GDM1 (cell line): ENCODE measurements at regions not wholly inside any gene's neighbourhood (a gene's known extent, or its start where the extent isn't known, plus 50 kb on each side); places are given as distances from the start of the nearest gene placed in this dataset.
"Not testable (repeated sequence)": the region's sequence is repeated elsewhere in the genome, so short reads cannot be mapped to it uniquely, and the experiment has no call there.

Experiments
- DNase-seq: peaks from one replicate; lab custom pipeline; 2025; lab: John Stamatoyannopoulos, UW

DNA sequence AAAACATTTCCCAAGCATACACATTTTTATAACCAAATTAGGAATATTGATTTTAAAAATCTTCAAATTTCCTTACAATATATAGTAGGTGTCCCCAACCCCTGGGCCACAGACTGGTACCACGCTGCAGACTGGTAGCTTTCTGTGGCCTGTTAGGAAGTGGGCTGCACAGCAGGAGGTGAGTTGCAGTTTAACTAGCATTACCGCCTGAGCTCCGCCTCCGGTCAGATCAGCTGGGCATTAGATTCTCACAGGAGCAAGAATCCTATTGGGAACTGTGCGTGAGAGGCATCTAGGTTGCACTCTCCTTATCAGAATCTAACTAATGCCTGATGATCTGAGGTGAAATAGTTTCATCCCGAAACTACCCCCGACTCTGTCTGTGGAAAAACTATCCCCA lies 62.1 kb downstream of the ZWINT start:
- DNase-seq, result no peak

DNA sequence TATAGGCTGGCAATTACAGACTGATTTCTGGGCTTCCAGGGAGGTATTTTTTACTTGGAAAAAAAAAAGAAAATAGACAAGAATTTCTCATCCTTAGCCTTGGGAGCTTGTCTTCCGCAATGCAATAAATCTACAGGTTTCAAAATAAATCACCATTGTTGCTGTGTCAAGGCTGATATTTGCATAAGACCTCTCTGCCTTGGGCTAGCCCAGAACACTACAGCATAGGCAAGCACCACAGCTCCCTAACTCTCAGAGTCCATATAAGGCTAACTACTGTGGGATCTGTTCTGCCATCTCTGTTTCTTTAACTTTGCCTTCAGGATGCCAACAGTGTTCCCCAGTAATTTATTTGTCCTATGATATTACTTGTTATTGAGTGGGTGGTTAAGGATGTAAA lies 64.4 kb downstream of the ZWINT start:
- no peak for DNase-seq

- DNase-seq, result no peak
Observed at GRCh38 chr10:56288403-56288802, 72.7 kb downstream of the ZWINT start.

DNA sequence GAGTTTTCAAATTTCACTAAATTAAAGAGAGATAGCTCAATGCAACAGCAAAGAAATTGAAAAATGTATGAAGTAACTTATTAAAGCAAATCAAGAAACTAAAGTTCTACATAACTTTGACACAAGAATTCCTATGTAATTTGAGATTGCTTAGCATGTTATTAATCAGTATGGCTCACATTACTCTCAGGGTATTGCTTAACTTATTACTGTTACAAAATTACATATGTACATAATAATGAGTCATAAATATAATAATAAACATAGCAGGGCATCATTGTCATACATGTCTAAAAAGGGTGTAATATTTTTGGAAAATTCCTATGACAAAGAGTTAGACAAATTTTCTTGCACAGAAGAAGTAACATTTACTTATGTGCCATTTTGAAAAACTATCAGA lies 75.0 kb downstream of the ZWINT start:
- no peak for DNase-seq

- no peak for DNase-seq
Observed at GRCh38 chr10:56279270-56279669, 81.8 kb downstream of the ZWINT start.

GRCh38 chr10:56269181-56269580 lies 91.9 kb downstream of the ZWINT start:
- no peak for DNase-seq

- DNase-seq, result no peak
Observed at GRCh38 chr10:56266120-56266519, 94.9 kb downstream of the ZWINT start.

- DNase-seq, result no peak
Observed at GRCh38 chr10:56258991-56259390, 102.1 kb downstream of the ZWINT start.

DNA sequence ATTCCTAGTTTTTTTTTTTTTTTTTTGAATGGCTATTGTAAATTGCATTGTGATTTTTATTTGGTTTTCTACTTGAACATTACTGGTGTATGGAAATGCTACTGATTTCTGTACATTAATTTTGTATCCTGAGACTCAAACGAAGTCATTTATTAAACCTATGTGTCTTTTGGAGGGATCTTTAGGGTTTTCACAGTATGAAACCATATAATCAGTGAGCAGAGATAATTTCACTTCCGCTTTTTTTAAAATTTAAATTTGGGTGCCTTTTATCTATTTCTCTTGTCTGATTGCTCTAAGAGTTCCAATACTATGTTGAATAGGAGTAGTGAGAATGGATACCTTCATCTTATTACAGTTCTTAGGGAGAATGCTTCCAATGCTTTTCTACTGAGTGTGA lies 102.7 kb downstream of the ZWINT start:
- no peak for DNase-seq

GRCh38 chr10:56255298-56255697 lies 105.8 kb downstream of the ZWINT start:
- no peak for DNase-seq

DNA sequence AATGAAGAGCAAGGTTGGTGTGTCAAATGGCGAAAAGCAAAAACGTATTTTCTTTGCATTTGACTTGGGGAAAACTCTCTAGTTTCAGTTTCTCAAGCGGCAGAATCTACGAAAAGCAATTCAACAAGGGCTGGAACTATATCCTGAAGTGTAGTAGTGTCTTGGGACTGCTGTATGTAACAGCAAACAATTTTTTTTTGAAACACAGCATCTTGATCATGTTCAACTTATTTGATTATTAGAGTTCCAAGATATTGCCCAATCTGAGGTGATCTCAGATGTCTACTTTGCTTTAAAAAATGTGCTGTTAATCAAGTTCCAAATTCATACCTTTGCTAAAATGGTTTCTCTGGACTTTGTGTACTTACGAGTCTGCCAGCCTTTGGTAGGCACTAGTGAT lies 120.6 kb downstream of the ZWINT start:
- DNase-seq, result no peak

- DNase-seq, result no peak
Observed at GRCh38 chr10:56231436-56231835, 129.6 kb downstream of the ZWINT start.

DNA sequence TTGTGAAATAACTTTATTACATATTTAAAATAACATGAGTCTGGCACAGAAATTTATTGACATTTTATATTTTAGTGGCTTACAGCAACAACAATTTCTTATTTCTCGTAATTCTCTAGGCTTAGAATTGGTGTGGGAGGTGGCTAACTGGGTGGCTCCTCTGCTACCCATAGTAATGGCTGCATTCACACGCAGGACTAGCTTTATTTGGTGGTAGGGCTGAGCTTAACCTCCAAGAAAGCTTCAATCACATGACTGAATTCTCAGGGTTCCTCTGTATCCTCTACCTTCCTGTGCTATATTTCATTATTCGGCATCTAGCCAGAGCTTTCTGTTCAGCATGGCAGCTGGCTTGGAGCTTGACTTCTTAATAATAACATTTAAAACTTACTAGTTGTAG lies 138.8 kb downstream of the ZWINT start:
- no peak for DNase-seq

- no peak for DNase-seq
Observed at GRCh38 chr10:56212951-56213350, 148.1 kb downstream of the ZWINT start.

GRCh38 chr10:56181607-56182006 lies 179.5 kb downstream of the ZWINT start:
- no peak for DNase-seq

DNA sequence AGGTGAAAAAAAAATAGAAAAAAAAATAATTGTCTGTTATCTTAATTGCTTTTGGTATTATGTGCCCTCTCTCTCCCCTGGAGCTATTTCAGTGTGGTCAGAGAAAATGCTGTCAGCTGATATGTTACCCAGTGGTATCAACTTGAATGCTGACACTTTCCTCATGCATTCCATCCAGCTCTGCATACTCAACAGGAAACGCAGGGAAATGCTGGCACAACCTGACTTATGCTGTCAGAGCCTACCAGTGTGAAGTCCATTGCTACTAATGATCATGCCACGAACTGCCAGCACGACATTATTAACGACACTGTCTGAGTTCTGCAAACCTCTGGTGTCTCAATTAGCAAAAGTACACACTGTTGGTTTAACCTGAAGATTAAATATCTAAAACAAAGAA lies 182.8 kb downstream of the ZWINT start:
- no peak for DNase-seq

GRCh38 chr10:56155091-56155513 lies 206.0 kb downstream of the ZWINT start:
- not testable (repeated sequence) for DNase-seq

DNA sequence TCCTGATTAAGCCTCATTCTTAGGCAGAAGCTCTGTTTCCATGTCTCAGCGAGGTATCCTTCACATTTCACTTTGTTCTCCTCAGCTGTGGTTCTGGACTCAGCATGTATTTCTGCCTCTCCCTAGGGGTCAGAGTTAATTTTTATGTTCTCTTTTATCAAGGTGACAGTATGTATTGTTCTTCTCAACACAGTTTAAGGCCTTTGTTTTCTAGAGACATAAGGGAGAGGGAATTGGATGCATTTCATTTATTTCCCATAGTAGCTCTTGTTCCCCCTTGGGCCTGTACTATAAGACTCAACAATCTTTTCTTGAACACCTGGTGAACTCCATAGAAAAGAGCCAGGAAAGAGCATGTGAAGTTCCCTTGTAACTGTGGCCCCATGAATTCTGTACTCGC lies 214.3 kb downstream of the ZWINT start:
- no peak for DNase-seq

DNA sequence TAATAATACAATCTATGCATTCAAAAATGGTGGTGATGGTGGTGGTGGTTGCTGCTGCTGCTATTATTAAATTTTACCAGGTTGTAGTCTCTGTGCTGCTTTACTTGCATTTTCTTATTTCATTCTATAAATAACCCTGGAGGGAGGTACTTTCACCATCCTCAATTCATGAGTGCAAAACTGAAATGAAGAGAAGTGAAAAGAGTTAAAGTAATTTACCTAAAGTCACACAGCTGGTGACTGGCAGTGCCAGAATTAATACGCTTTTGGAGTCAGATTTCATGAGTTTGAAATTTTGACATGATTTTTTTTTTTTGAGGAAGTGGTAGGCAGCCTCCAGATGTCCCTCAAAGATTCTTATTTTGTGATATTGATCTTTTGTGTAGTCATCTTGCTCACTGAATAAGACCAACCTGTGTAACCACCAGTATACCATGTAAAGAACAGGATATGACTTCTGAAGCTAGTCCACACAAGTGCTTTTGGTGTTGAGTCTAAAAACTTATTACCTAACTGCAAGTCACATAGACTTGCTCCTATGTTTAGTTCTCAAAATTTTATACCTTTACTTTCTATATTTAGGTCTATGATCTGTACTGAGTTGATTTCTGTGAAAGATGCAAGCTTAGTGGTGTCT lies 218.8 kb downstream of the ZWINT start:
- DNase-seq, result no peak

DNA sequence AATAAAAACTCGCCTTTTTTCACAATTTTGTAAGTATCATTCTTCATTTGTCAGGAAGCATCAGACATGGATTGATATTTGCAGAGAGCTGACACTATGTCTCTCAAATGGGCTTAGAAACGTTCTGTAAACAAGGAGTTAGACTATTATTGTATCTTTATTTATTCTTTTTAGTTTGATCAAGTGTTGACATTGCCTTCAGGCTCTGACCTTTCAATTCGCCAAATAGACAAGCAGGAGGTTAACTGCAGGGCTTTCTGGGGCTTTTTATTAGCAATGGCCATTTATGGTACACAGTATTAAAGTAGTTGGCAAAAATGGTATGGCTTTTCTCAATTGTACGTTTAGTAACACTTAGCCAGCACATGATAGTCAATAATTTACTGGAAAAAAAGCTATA lies 221.7 kb downstream of the ZWINT start:
- no peak for DNase-seq

- no peak for DNase-seq
Observed at GRCh38 chr10:56135828-56136227, 225.2 kb downstream of the ZWINT start.

- DNase-seq, result no peak
Observed at GRCh38 chr10:56123247-56123646, 237.8 kb downstream of the ZWINT start.

- DNase-seq, result no peak
Observed at GRCh38 chr10:56116684-56117083, 244.4 kb downstream of the ZWINT start.

GRCh38 chr10:56109454-56109853 lies 251.6 kb downstream of the ZWINT start:
- no peak for DNase-seq

DNA sequence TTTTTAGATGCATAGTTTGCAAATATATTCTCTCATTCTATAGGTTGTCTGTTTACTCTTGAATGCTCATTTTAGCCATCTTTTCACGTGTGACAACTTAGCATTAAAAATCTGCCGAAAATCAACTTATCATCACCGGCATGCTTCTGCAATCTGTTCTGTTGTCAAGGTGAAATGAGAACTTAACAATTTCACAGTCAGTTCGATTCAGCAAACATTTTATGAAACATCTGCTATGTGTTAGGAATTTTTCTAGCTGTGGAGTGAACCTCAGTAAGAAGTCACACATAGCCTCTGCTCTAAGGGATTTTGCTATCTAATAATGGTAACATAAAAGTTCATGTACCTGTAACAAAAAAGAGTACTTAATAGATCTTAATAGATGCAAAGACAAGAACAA lies 256.1 kb downstream of the ZWINT start:
- DNase-seq, result no peak
